Thyroid gland (tissue), 4 donors: ENCODE measurements at regions not wholly inside any gene's neighbourhood (a gene's known extent, or its start where the extent isn't known, plus 50 kb on each side); places are given as distances from the start of the nearest gene placed in this dataset.

Source experiments
- CTCF ChIP-seq, 6 experiments: fragments of 200-600 bp in 3 of 6; fragments of 450-650 bp in 3 of 6; sonication (generic) in 3 of 6; IDR thresholded peaks; one replicate each; pipeline ENCODE4 v1.5.1; 2016 to 2019; ENCODE audit warnings: antibody characterized with exemption in 6 of 6, mild to moderate bottlenecking in 2 of 6, inconsistent platforms in 1 of 6, moderate library complexity in 1 of 6
- POLR2A ChIP-seq, 2 donors: fragments of 450-650 bp; IDR thresholded peaks; one replicate each; pipeline ENCODE4 v1.6.1; 2017; ENCODE audit warnings: antibody characterized with exemption in 2 of 2, mild to moderate bottlenecking in 2 of 2, moderate library complexity in 1 of 2

- TF ChIP-seq CTCF (IDR thresholded peaks at IDR 0.05) (no peak), POLR2A (IDR thresholded peaks at IDR 0.05) (no peak)
These were observed 996.7 kb upstream of the TMPRSS15 start for GRCh38 chr21:19400223-19400770.
